22Rv1 (cell line): ENCODE measurements at regions not wholly inside any gene's neighbourhood (a gene's known extent, or its start where the extent isn't known, plus 50 kb on each side); places are given as distances from the start of the nearest gene placed in this dataset.

Experiments
- CTCF ChIP-seq: fragments of 450-650 bp; IDR thresholded peaks from 2 replicates; pipeline ENCODE4 v1.5.1; 2017; ENCODE audit warnings: mild to moderate bottlenecking
- ZFX ChIP-seq: fragments of 450-650 bp; IDR thresholded peaks from 2 replicates; pipeline ENCODE4 v1.6.1; 2017; ENCODE audit warnings: antibody characterized with exemption, borderline replicate concordance

- TF ChIP-seq CTCF (no peak), ZFX (no peak)
Observed at GRCh38 chr7:94266238-94266644, 128.5 kb upstream of the COL1A2 start.
